ENCODE measurements at regions not wholly inside any gene's neighbourhood (a gene's known extent, or its start where the extent isn't known, plus 50 kb on each side); places are given as distances from the start of the nearest gene placed in this dataset.

- H3K9me3 ChIP-seq (ENCODE audit: low read length): no peaks in the 10 kb centered on the region
These were observed 200.5 kb downstream of the MDFIC start for GRCh38 chr7:115122388-115122787.

GRCh38 chr7:115117748-115118147, 195.9 kb downstream of the MDFIC start:
- Histone ChIP-seq H3K36me3 (ENCODE audit: insufficient read depth, low read length) (no peaks in the 10 kb centered on the region), H3K9me3 (ENCODE audit: low read length) (no peaks in the 10 kb centered on the region), H4K20me1 (ENCODE audit: insufficient read depth) (no peaks in the 10 kb centered on the region), H2AFZ (ENCODE audit: low read depth, low read length) (no peak overlapping the region), H3K4me3 (ENCODE audit: low read length) (no peak overlapping the region), H3K9ac (ENCODE audit: low read length) (no peak overlapping the region), H3K79me2 (replicated peaks; ENCODE audit: insufficient read depth, low read length) (no peaks in the 10 kb centered on the region), H3K9me2 (ENCODE audit: insufficient read depth, low read length) (no peaks in the 10 kb centered on the region), H3F3A (ENCODE audit: insufficient read depth, low read length, poor library complexity, severe bottlenecking) (no peaks in the 10 kb centered on the region), H3K27ac (ENCODE audit: low read length) (no peak overlapping the region), H3K27me3 (ENCODE audit: insufficient read depth, low read depth, low read length) (no peaks in the 10 kb centered on the region), H3K4me2 (ENCODE audit: low read length) (no peak overlapping the region)
- TF ChIP-seq TAF1 (IDR thresholded peaks at IDR 0.05; ENCODE audit: low read depth): no peak
- TF ChIP-seq MXI1 (conservative IDR thresholded peaks at IDR 0.05; ENCODE audit: poor library complexity, severe bottlenecking): no peak
- TF ChIP-seq CTCF (IDR thresholded peaks at IDR 0.05; ENCODE audit: poor library complexity, severe bottlenecking): no peak
- TF ChIP-seq EP300 (conservative IDR thresholded peaks at IDR 0.05; ENCODE audit: poor library complexity, severe bottlenecking): no peak
- no peak for TF ChIP-seq RAD21 (conservative IDR thresholded peaks at IDR 0.05)
- TF ChIP-seq EZH2 (IDR thresholded peaks at IDR 0.05; ENCODE audit: borderline replicate concordance, insufficient read depth, low read length, poor library complexity, severe bottlenecking): no peak
- no peak for TF ChIP-seq POLR2AphosphoS5 (IDR thresholded peaks at IDR 0.05)

More at GRCh38 chr7:115122388-115122787, 200.5 kb downstream of the MDFIC start:
- Histone ChIP-seq H3K4me3 (ENCODE audit: low read length) (no peak overlapping the region), H4K20me1 (ENCODE audit: insufficient read depth) (no peaks in the 10 kb centered on the region), H3K9me2 (ENCODE audit: insufficient read depth, low read length) (no peaks in the 10 kb centered on the region), H3K4me2 (ENCODE audit: low read length) (no peak overlapping the region), H3K36me3 (ENCODE audit: insufficient read depth, low read length) (no peaks in the 10 kb centered on the region), H3K79me2 (replicated peaks; ENCODE audit: insufficient read depth, low read length) (no peaks in the 10 kb centered on the region), H3K9ac (ENCODE audit: low read length) (no peak overlapping the region), H3K27me3 (ENCODE audit: insufficient read depth, low read depth, low read length) (no peaks in the 10 kb centered on the region), H2AFZ (ENCODE audit: low read depth, low read length) (no peak overlapping the region), H3F3A (ENCODE audit: insufficient read depth, low read length, poor library complexity, severe bottlenecking) (no peaks in the 10 kb centered on the region), H3K27ac (ENCODE audit: low read length) (no peak overlapping the region)
- TF ChIP-seq REST (IDR thresholded peaks at IDR 0.05; ENCODE audit: borderline replicate concordance) (no peak), EZH2 (IDR thresholded peaks at IDR 0.05; ENCODE audit: borderline replicate concordance, insufficient read depth, low read length, poor library complexity, severe bottlenecking) (no peak), RAD21 (conservative IDR thresholded peaks at IDR 0.05) (no peak), EP300 (conservative IDR thresholded peaks at IDR 0.05; ENCODE audit: poor library complexity, severe bottlenecking) (no peak), MXI1 (conservative IDR thresholded peaks at IDR 0.05; ENCODE audit: poor library complexity, severe bottlenecking) (no peak), TAF1 (IDR thresholded peaks at IDR 0.05; ENCODE audit: low read depth) (no peak), CTCF (IDR thresholded peaks at IDR 0.05; ENCODE audit: poor library complexity, severe bottlenecking) (no peak), SMC3 (conservative IDR thresholded peaks at IDR 0.05; ENCODE audit: poor library complexity) (no peak), POLR2AphosphoS5 (IDR thresholded peaks at IDR 0.05) (no peak)

Measured in neural cell (in vitro differentiated cells).